ENCODE measurements at regions not wholly inside any gene's neighbourhood (a gene's known extent, or its start where the extent isn't known, plus 50 kb on each side); places are given as distances from the start of the nearest gene placed in this dataset.
"Not testable (repeated sequence)": the region's sequence is repeated elsewhere in the genome, so short reads cannot be mapped to it uniquely, and the experiment has no call there.

DNA sequence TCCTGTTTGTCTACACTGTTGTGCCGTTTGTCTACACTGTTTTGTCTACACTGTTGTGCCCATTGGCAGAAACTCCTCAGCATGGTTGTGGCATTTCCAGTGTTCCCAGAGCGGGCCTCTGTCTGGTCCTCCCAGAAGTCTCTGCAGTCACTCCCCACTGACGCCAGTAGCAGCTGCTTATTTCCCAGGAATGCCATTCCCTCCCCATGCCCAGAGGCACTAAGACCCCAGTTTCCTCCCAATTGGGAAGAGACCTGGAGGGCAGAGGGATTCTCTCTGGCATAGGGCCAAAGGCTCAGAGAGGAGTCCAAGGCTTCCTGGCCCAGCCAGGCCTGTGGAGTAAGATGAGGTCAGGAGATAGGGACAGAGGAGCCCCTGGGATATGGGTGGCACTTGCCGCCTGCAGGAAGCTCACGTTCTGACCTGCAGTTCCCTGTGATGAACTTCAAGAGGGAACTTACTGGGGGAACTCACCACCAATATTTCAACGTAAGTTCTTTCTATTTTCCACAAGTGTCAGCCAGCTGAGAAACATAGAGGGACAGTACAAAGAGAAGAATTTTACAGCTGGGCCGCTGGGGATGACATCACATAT lies 69.1 kb downstream of the TNFAIP2 start:
- Mint-ChIP-seq H3K27ac (no peak overlapping the region), H3K27me3 (ENCODE audit: low read depth) (peaks cover 43% of the 10 kb centered on the region), H3K36me3 (no peaks in the 10 kb centered on the region; the same call in 1 of the 2 replicates), H3K4me1 (peaks cover 14% of the 10 kb centered on the region), H3K4me3 (no peak overlapping the region), H3K9me3 (peaks cover 21% of the 10 kb centered on the region)
- no peak for ATAC-seq
- no peak for TF ChIP-seq FOXK1 (CRISPR knock-in tag; IDR thresholded peaks at IDR 0.05)
- TF ChIP-seq USF2 (CRISPR knock-in tag; IDR thresholded peaks at IDR 0.05) = no peak
- no peak for TF ChIP-seq RORB (CRISPR knock-in tag; IDR thresholded peaks at IDR 0.05)
- TF ChIP-seq PRRX2 (CRISPR knock-in tag; IDR thresholded peaks at IDR 0.05) = no peak
- no peak for TF ChIP-seq MLX (CRISPR knock-in tag; IDR thresholded peaks at IDR 0.05)
- no peak for TF ChIP-seq TP53 (CRISPR knock-in tag; IDR thresholded peaks at IDR 0.05)
- TF ChIP-seq ARID4B (CRISPR knock-in tag; IDR thresholded peaks at IDR 0.05; ENCODE audit: borderline replicate concordance) = no peak
- TF ChIP-seq AR (CRISPR knock-in tag; IDR thresholded peaks at IDR 0.05) = no peak
- TF ChIP-seq, protein P1, sequence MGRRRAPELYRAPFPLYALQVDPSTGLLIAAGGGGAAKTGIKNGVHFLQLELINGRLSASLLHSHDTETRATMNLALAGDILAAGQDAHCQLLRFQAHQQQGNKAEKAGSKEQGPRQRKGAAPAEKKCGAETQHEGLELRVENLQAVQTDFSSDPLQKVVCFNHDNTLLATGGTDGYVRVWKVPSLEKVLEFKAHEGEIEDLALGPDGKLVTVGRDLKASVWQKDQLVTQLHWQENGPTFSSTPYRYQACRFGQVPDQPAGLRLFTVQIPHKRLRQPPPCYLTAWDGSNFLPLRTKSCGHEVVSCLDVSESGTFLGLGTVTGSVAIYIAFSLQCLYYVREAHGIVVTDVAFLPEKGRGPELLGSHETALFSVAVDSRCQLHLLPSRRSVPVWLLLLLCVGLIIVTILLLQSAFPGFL (CRISPR knock-in tag; IDR thresholded peaks at IDR 0.05; ENCODE audit: borderline replicate concordance) = no peak
- no peak for TF ChIP-seq ZSCAN18 (CRISPR knock-in tag; IDR thresholded peaks at IDR 0.05)
- TF ChIP-seq JUN (CRISPR knock-in tag; IDR thresholded peaks at IDR 0.05) = no peak
- TF ChIP-seq, protein P2, sequence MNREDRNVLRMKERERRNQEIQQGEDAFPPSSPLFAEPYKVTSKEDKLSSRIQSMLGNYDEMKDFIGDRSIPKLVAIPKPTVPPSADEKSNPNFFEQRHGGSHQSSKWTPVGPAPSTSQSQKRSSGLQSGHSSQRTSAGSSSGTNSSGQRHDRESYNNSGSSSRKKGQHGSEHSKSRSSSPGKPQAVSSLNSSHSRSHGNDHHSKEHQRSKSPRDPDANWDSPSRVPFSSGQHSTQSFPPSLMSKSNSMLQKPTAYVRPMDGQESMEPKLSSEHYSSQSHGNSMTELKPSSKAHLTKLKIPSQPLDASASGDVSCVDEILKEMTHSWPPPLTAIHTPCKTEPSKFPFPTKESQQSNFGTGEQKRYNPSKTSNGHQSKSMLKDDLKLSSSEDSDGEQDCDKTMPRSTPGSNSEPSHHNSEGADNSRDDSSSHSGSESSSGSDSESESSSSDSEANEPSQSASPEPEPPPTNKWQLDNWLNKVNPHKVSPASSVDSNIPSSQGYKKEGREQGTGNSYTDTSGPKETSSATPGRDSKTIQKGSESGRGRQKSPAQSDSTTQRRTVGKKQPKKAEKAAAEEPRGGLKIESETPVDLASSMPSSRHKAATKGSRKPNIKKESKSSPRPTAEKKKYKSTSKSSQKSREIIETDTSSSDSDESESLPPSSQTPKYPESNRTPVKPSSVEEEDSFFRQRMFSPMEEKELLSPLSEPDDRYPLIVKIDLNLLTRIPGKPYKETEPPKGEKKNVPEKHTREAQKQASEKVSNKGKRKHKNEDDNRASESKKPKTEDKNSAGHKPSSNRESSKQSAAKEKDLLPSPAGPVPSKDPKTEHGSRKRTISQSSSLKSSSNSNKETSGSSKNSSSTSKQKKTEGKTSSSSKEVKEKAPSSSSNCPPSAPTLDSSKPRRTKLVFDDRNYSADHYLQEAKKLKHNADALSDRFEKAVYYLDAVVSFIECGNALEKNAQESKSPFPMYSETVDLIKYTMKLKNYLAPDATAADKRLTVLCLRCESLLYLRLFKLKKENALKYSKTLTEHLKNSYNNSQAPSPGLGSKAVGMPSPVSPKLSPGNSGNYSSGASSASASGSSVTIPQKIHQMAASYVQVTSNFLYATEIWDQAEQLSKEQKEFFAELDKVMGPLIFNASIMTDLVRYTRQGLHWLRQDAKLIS (CRISPR knock-in tag; IDR thresholded peaks at IDR 0.05; ENCODE audit: borderline replicate concordance) = no peak
- TF ChIP-seq E2F5 (CRISPR knock-in tag; IDR thresholded peaks at IDR 0.05) = no peak
- TF ChIP-seq TEAD1 (CRISPR knock-in tag; IDR thresholded peaks at IDR 0.05) = no peak
- TF ChIP-seq STAT6 (CRISPR knock-in tag; conservative IDR thresholded peaks at IDR 0.05; ENCODE audit: low read depth) = no peak
- no peak for DNase-seq (ENCODE audit: low spot score)
- POLR2A ChIA-PET = no interaction called here
- CTCF ChIA-PET = interaction anchor here (1.0 kb wide), 1 partner anchor 87 kb away, joined by 3 read pairs; no protein-coding TSS in a partner anchor

DNA sequence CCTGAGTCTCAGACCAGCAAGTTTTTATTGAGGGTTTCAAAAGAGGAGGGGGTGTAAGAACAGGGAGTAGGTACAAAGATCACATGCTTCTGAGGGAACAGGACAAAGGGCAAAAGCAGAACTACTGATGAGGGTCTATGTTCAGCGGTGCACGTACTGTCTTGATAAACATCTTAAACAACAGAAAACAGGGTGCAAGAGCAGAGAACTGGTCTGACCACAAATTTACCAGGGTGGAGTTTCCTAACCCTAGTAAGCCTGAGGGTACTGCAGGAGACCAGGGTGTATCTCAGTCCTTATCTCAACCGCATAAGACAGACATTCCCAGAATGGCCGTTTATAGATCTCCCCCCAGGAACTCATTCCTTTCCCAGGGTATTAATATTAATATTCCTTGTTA lies 69.6 kb downstream of the TNFAIP2 start:
- H3K4me3 Mint-ChIP-seq; ATAC-seq; H3K27ac Mint-ChIP-seq; CTCF ChIA-PET; DNase-seq (ENCODE audit: low spot score); H3K36me3 Mint-ChIP-seq; POLR2A ChIA-PET: not testable (repeated sequence)
- Mint-ChIP-seq H3K9me3 (peaks cover 21% of the 10 kb centered on the region), H3K4me1 (peaks cover 11% of the 10 kb centered on the region), H3K27me3 (ENCODE audit: low read depth) (peaks cover 37% of the 10 kb centered on the region)

Measured in WTC11 (cell line).